Activated CD4-positive, alpha-beta T cell treated with anti-CD3 and anti-CD28 coated beads, Interleukin-2, amount 10 ng/mL, durations not matched to agents 7 days and 5 days (primary cell): ENCODE measurements at regions not wholly inside any gene's neighbourhood (a gene's known extent, or its start where the extent isn't known, plus 50 kb on each side); places are given as distances from the start of the nearest gene placed in this dataset.

Experiments used
- CTCF ChIA-PET: fragments of 350-600 bp; sonication (Branson Sonifier 250); formaldehyde crosslinking; loops from one replicate; lab custom pipeline; 2021; ENCODE audit warnings: antibody characterized with exemption; lab: Charles Lee
- POLR2A ChIA-PET: fragments of 350-600 bp; sonication (Branson Sonifier 250); formaldehyde crosslinking; loops from one replicate; lab custom pipeline; 2021; ENCODE audit warnings: antibody characterized with exemption; lab: Charles Lee
- DNase-seq: peaks from one replicate; pipeline ENCODE4 v3.0.0-alpha.2; 2020
- H3K27ac Mint-ChIP-seq: one replicate; pipeline ENCODE4 v1.8.0; 2021; ENCODE audit warnings: mild to moderate bottlenecking, moderate library complexity, mixed read lengths
- H3K27me3 Mint-ChIP-seq: one replicate; pipeline ENCODE4 v1.8.0; 2021; ENCODE audit warnings: mixed read lengths
- H3K36me3 Mint-ChIP-seq: one replicate; pipeline ENCODE4 v1.8.0; 2021; ENCODE audit warnings: low read depth, mixed read lengths
- H3K4me1 Mint-ChIP-seq: one replicate; pipeline ENCODE4 v1.8.0; 2021; ENCODE audit warnings: mixed read lengths
- H3K4me3 Mint-ChIP-seq: one replicate; pipeline ENCODE4 v1.8.0; 2021; ENCODE audit warnings: mild to moderate bottlenecking, moderate library complexity, mixed read lengths
- H3K9me3 Mint-ChIP-seq: one replicate; pipeline ENCODE4 v1.8.0; 2021; ENCODE audit warnings: mixed read lengths

- POLR2A ChIA-PET = interaction anchor here (1.0 to 1.6 kb wide), 2 partner anchors 9 to 105 kb away, joined by 4 to 6 read pairs; no protein-coding TSS in a partner anchor
- H3K4me1 Mint-ChIP-seq = peaks cover 90% of the 10 kb centered on the region
Observed at GRCh38 chr15:38667890-38668850, 103.6 kb upstream of the RASGRP1 start.

GRCh38 chr15:38668898-38669391 lies 104.3 kb upstream of the RASGRP1 start:
- Mint-ChIP-seq H3K27me3 (no peaks in the 10 kb centered on the region), H3K27ac (peak overlapping the region; percentile 26)
- CTCF ChIA-PET = interaction anchor here (0.6 to 9.8 kb wide), 5 partner anchors 10 to 105 kb away, joined by 3 to 142 read pairs (median 4); partner anchors contain the start of gene RASGRP1

More at GRCh38 chr15:38667890-38668850, 103.6 kb upstream of the RASGRP1 start:
- Mint-ChIP-seq H3K4me3 (no peak overlapping the region), H3K27ac (peak overlapping the region; percentile 79), H3K27me3 (no peaks in the 10 kb centered on the region), H3K9me3 (peaks cover 15% of the 10 kb centered on the region), H3K36me3 (peaks cover 34% of the 10 kb centered on the region)
- CTCF ChIA-PET = interaction anchor here (0.6 to 9.8 kb wide), 7 partner anchors 9 to 104 kb away, joined by 3 to 142 read pairs (median 4); partner anchors contain the start of gene RASGRP1
- DNase-seq = no peak

GRCh38 chr15:38670128-38671005 lies 105.8 kb upstream of the RASGRP1 start:
- POLR2A ChIA-PET = interaction anchor here (0.6 to 2.0 kb wide), 4 partner anchors 17 to 110 kb away, joined by 3 to 15 read pairs (median 4); no protein-coding TSS in a partner anchor
- H3K9me3 Mint-ChIP-seq = peaks cover 15% of the 10 kb centered on the region
- no peaks in the 10 kb centered on the region for H3K27me3 Mint-ChIP-seq
- H3K36me3 Mint-ChIP-seq = peaks cover 33% of the 10 kb centered on the region
- CTCF ChIA-PET = interaction anchor here (0.9 to 9.8 kb wide), 7 partner anchors 9 to 107 kb away, joined by 3 to 142 read pairs (median 6); partner anchors contain the start of gene RASGRP1
- H3K4me3 Mint-ChIP-seq = peak overlapping the region; percentile 11
- peak; percentile 80 for DNase-seq
- peak overlapping the region; percentile 95 for H3K27ac Mint-ChIP-seq
- H3K4me1 Mint-ChIP-seq = peaks cover 90% of the 10 kb centered on the region

More at GRCh38 chr15:38668898-38669391, 104.3 kb upstream of the RASGRP1 start:
- H3K4me1 Mint-ChIP-seq = peaks cover 92% of the 10 kb centered on the region
- POLR2A ChIA-PET = interaction anchor here (1.1 to 1.6 kb wide), 2 partner anchors 9 to 16 kb away, joined by 3 to 4 read pairs; no protein-coding TSS in a partner anchor
- H3K36me3 Mint-ChIP-seq = peaks cover 37% of the 10 kb centered on the region
- no peak overlapping the region for H3K4me3 Mint-ChIP-seq
- H3K9me3 Mint-ChIP-seq = peaks cover 16% of the 10 kb centered on the region
- no peak for DNase-seq

GRCh38 chr15:38671006-38671387 lies 106.4 kb upstream of the RASGRP1 start:
- Mint-ChIP-seq H3K9me3 (peaks cover 15% of the 10 kb centered on the region), H3K4me1 (peaks cover 86% of the 10 kb centered on the region), H3K27me3 (no peaks in the 10 kb centered on the region), H3K4me3 (peak overlapping the region; percentile 11), H3K36me3 (peaks cover 29% of the 10 kb centered on the region), H3K27ac (peak overlapping the region; percentile 95)
- ChIA-PET POLR2A (interaction anchor here (0.6 to 2.0 kb wide), 5 partner anchors 19 to 110 kb away, joined by 3 to 15 read pairs (median 4); no protein-coding TSS in a partner anchor), CTCF (interaction anchor here (1.2 to 9.8 kb wide), 5 partner anchors 8 to 107 kb away, joined by 3 to 142 read pairs (median 9); partner anchors contain the start of gene RASGRP1)
- DNase-seq = no peak

GRCh38 chr15:38671675-38672254 lies 107.2 kb upstream of the RASGRP1 start:
- H3K36me3 Mint-ChIP-seq = peaks cover 26% of the 10 kb centered on the region
- CTCF ChIA-PET = interaction anchor here (1.2 to 9.8 kb wide), 9 partner anchors 9 to 120 kb away, joined by 3 to 142 read pairs (median 9); partner anchors contain the start of gene RASGRP1
- peak; percentile 53 for DNase-seq

GRCh38 chr15:38672273-38672672 lies 107.7 kb upstream of the RASGRP1 start:
- Mint-ChIP-seq H3K9me3 (peaks cover 8% of the 10 kb centered on the region), H3K27me3 (no peaks in the 10 kb centered on the region), H3K36me3 (peaks cover 24% of the 10 kb centered on the region), H3K4me3 (peak overlapping the region; percentile 28), H3K27ac (peak overlapping the region; percentile 95), H3K4me1 (peaks cover 79% of the 10 kb centered on the region)
- no peak for DNase-seq
- ChIA-PET CTCF (interaction anchor here (1.2 to 9.8 kb wide), 9 partner anchors 10 to 120 kb away, joined by 3 to 142 read pairs (median 9); partner anchors contain the start of gene RASGRP1), POLR2A (interaction anchor here (0.7 to 2.0 kb wide), 5 partner anchors 13 to 112 kb away, joined by 3 to 15 read pairs (median 5); no protein-coding TSS in a partner anchor)

More at GRCh38 chr15:38671675-38672254, 107.2 kb upstream of the RASGRP1 start:
- peak overlapping the region; percentile 95 for H3K27ac Mint-ChIP-seq
- POLR2A ChIA-PET = interaction anchor here (0.6 to 2.0 kb wide), 7 partner anchors 13 to 112 kb away, joined by 3 to 15 read pairs (median 4); no protein-coding TSS in a partner anchor
- H3K27me3 Mint-ChIP-seq = no peaks in the 10 kb centered on the region
- peak overlapping the region; percentile 28 for H3K4me3 Mint-ChIP-seq
- peaks cover 79% of the 10 kb centered on the region for H3K4me1 Mint-ChIP-seq
- peaks cover 13% of the 10 kb centered on the region for H3K9me3 Mint-ChIP-seq

- peaks cover 78% of the 10 kb centered on the region for H3K4me1 Mint-ChIP-seq
- no peaks in the 10 kb centered on the region for H3K27me3 Mint-ChIP-seq
- DNase-seq = no peak
- peaks cover 22% of the 10 kb centered on the region for H3K36me3 Mint-ChIP-seq
- ChIA-PET CTCF (interaction anchor here (0.6 to 9.8 kb wide), 11 partner anchors 11 to 437 kb away, joined by 3 to 142 read pairs (median 9); partner anchors contain the start of gene RASGRP1), POLR2A (interaction anchor here (0.7 to 1.5 kb wide), 3 partner anchors 15 to 29 kb away, joined by 3 to 9 read pairs (median 3); no protein-coding TSS in a partner anchor)
- no peak overlapping the region for H3K4me3 Mint-ChIP-seq
- peak overlapping the region; percentile 95 for H3K27ac Mint-ChIP-seq
- H3K9me3 Mint-ChIP-seq = peaks cover 6% of the 10 kb centered on the region
Observed at GRCh38 chr15:38672814-38673670, 108.4 kb upstream of the RASGRP1 start.

- Mint-ChIP-seq H3K4me1 (peaks cover 75% of the 10 kb centered on the region), H3K27me3 (no peaks in the 10 kb centered on the region), H3K4me3 (no peak overlapping the region), H3K9me3 (peaks cover 6% of the 10 kb centered on the region), H3K27ac (peak overlapping the region; percentile 74), H3K36me3 (peaks cover 22% of the 10 kb centered on the region)
- POLR2A ChIA-PET = no interaction called here
- no peak for DNase-seq
- CTCF ChIA-PET = interaction anchor here (0.6 to 9.8 kb wide), 7 partner anchors 12 to 298 kb away, joined by 3 to 142 read pairs (median 9); partner anchors contain the start of gene RASGRP1
Observed at GRCh38 chr15:38674448-38674847, 109.8 kb upstream of the RASGRP1 start.

- H3K27ac Mint-ChIP-seq = no peak overlapping the region
- CTCF ChIA-PET = interaction anchor here (1.0 to 3.3 kb wide), 3 partner anchors 12 to 114 kb away, joined by 3 to 27 read pairs (median 9); partner anchors contain the start of gene RASGRP1
Observed at GRCh38 chr15:38678281-38678680, 113.7 kb upstream of the RASGRP1 start.

GRCh38 chr15:38680775-38681174 lies 116.2 kb upstream of the RASGRP1 start:
- ChIA-PET POLR2A (no interaction called here), CTCF (interaction anchor here (3.1 to 3.3 kb wide), 2 partner anchors 10 to 117 kb away, joined by 9 to 27 read pairs; partner anchors contain the start of gene RASGRP1)
- DNase-seq = no peak
- Mint-ChIP-seq H3K9me3 (peaks cover 4% of the 10 kb centered on the region), H3K4me1 (peaks cover 68% of the 10 kb centered on the region), H3K36me3 (peaks cover 22% of the 10 kb centered on the region), H3K27me3 (no peaks in the 10 kb centered on the region), H3K27ac (no peak overlapping the region), H3K4me3 (no peak overlapping the region)

More at GRCh38 chr15:38678281-38678680, 113.7 kb upstream of the RASGRP1 start:
- H3K36me3 Mint-ChIP-seq = peaks cover 21% of the 10 kb centered on the region
- H3K27me3 Mint-ChIP-seq = no peaks in the 10 kb centered on the region
- POLR2A ChIA-PET = no interaction called here
- no peak for DNase-seq
- peaks cover 6% of the 10 kb centered on the region for H3K9me3 Mint-ChIP-seq
- H3K4me1 Mint-ChIP-seq = peaks cover 58% of the 10 kb centered on the region
- H3K4me3 Mint-ChIP-seq = no peak overlapping the region
